H9 (cell line): ENCODE measurements at regions not wholly inside any gene's neighbourhood (a gene's known extent, or its start where the extent isn't known, plus 50 kb on each side); places are given as distances from the start of the nearest gene placed in this dataset.

Experiments used
- DNase-seq: peaks from one replicate; pipeline ENCODE4 v3.0.0-alpha.2; 2017
- H2AFZ ChIP-seq: one replicate; pipeline ENCODE4 v1.6.1; 2013; ENCODE audit warnings: mild to moderate bottlenecking, low read length, control low read depth, moderate library complexity
- H2AK5ac ChIP-seq: 2 replicates; pipeline ENCODE4 v1.6.1; 2013; ENCODE audit warnings: low read length, control low read depth, mixed read lengths; ENCODE audit not compliant: insufficient read length
- H2BK120ac ChIP-seq: one replicate; pipeline ENCODE4 v1.6.1; 2013; ENCODE audit warnings: low read depth, mild to moderate bottlenecking, low read length, control low read depth, inconsistent platforms; ENCODE audit not compliant: poor library complexity, severe bottlenecking
- H2BK12ac ChIP-seq: 2 replicates; pipeline ENCODE4 v1.6.1; 2013; ENCODE audit warnings: low read length, control low read depth, mixed read lengths, low read depth; ENCODE audit not compliant: insufficient read length
- H2BK15ac ChIP-seq: 2 replicates; pipeline ENCODE4 v1.6.1; 2013; ENCODE audit warnings: low read depth, low read length, control low read depth
- H2BK20ac ChIP-seq: one replicate; pipeline ENCODE4 v1.6.1; 2013; ENCODE audit warnings: low read depth, mild to moderate bottlenecking, low read length, control low read depth, inconsistent platforms; ENCODE audit not compliant: poor library complexity, severe bottlenecking
- H2BK5ac ChIP-seq: 2 replicates; pipeline ENCODE4 v1.6.1; 2013; ENCODE audit warnings: low read length, control low read depth, mixed read lengths; ENCODE audit not compliant: insufficient read length
- H3K14ac ChIP-seq: 2 replicates; pipeline ENCODE4 v1.6.1; 2013; ENCODE audit warnings: low read length, control low read depth; ENCODE audit not compliant: insufficient read depth
- H3K18ac ChIP-seq: 2 replicates; pipeline ENCODE4 v1.6.1; 2013; ENCODE audit warnings: low read depth, mild to moderate bottlenecking, mixed read lengths, low read length, control low read depth; ENCODE audit not compliant: insufficient read length
- H3K23ac ChIP-seq: 2 replicates; pipeline ENCODE4 v1.6.1; 2013; ENCODE audit warnings: low read length, control low read depth, mixed read lengths, low read depth; ENCODE audit not compliant: insufficient read length
- H3K23me2 ChIP-seq: 2 replicates; pipeline ENCODE4 v1.6.1; 2013; ENCODE audit warnings: low read depth, mild to moderate bottlenecking, mixed read lengths, low read length, control low read depth; ENCODE audit not compliant: insufficient read length, poor library complexity, severe bottlenecking
- H3K27ac ChIP-seq: 2 replicates; pipeline ENCODE4 v1.5.1; 2013; ENCODE audit warnings: low read length, control low read depth, mixed read lengths, low read depth; ENCODE audit not compliant: insufficient read length
- H3K27me3 ChIP-seq: 2 replicates; pipeline ENCODE4 v1.6.1; 2013; ENCODE audit warnings: low read length, control low read depth, inconsistent platforms; ENCODE audit not compliant: insufficient read depth
- H3K4ac ChIP-seq: 2 replicates; pipeline ENCODE4 v1.6.1; 2013; ENCODE audit warnings: low read depth, mild to moderate bottlenecking, control low read depth, inconsistent platforms, low read length, moderate library complexity
- H3K4me1 ChIP-seq: 2 replicates; pipeline ENCODE4 v1.6.1; 2013; ENCODE audit warnings: low read length, control low read depth, inconsistent platforms; ENCODE audit not compliant: insufficient read depth
- H3K4me2 ChIP-seq: 2 replicates; pipeline ENCODE4 v1.6.1; 2013; ENCODE audit warnings: low read length, control low read depth, mixed read lengths; ENCODE audit not compliant: insufficient read length, insufficient read depth
- H3K56ac ChIP-seq: 2 replicates; pipeline ENCODE4 v1.6.1; 2013; ENCODE audit warnings: low read depth, mild to moderate bottlenecking, mixed read lengths, low read length, control low read depth; ENCODE audit not compliant: insufficient read length
- H3K79me1 ChIP-seq: 2 replicates; pipeline ENCODE4 v1.6.1; 2013; ENCODE audit warnings: low read depth, mild to moderate bottlenecking, moderate library complexity, low read length, control low read depth, inconsistent platforms; ENCODE audit not compliant: insufficient read depth, poor library complexity, severe bottlenecking
- H3K79me2 ChIP-seq: 2 replicates; pipeline ENCODE4 v1.6.1; 2013; ENCODE audit warnings: low read length, control low read depth, inconsistent platforms; ENCODE audit not compliant: insufficient read depth
- H3K9ac ChIP-seq: 2 replicates; pipeline ENCODE4 v1.6.1; 2013; ENCODE audit warnings: low read length, control low read depth, mixed read lengths; ENCODE audit not compliant: insufficient read length; ENCODE audit errors: extremely low read depth
- H3K9me3 ChIP-seq: one replicate; pipeline ENCODE4 v1.6.1; 2013; ENCODE audit warnings: low read depth, low read length, inconsistent platforms; ENCODE audit not compliant: control insufficient read depth
- H3T11ph ChIP-seq: one replicate; pipeline ENCODE4 v1.6.1; 2013; ENCODE audit warnings: mild to moderate bottlenecking, low read length, control low read depth, inconsistent platforms
- H4K20me1 ChIP-seq: one replicate; pipeline ENCODE4 v1.6.1; 2013; ENCODE audit not compliant: control insufficient read depth, insufficient read length, insufficient read depth
- H4K5ac ChIP-seq: 2 replicates; pipeline ENCODE4 v1.6.1; 2013; ENCODE audit warnings: low read depth, mild to moderate bottlenecking, mixed read lengths, low read length, control low read depth; ENCODE audit not compliant: insufficient read length
- H4K8ac ChIP-seq: replicated peaks from 2 replicates; pipeline ENCODE4 v1.6.1; 2013; ENCODE audit warnings: low read length, control low read depth, mixed read lengths, low read depth; ENCODE audit not compliant: insufficient read length
- H4K91ac ChIP-seq: 2 replicates; pipeline ENCODE4 v1.6.1; 2013; ENCODE audit warnings: low read depth, mild to moderate bottlenecking, moderate library complexity, mixed read lengths, low read length, control low read depth; ENCODE audit not compliant: insufficient read length
- H3K27ac Mint-ChIP-seq, 3 experiments: 2 replicates in 2 of 3; 3 replicates in 1 of 3; pipeline ENCODE4 v1.8.0; 2020 to 2021; ENCODE audit warnings: mixed read lengths in 3 of 3, mild to moderate bottlenecking in 1 of 3, moderate library complexity in 1 of 3
- H3K27me3 Mint-ChIP-seq: 2 replicates; pipeline ENCODE4 v1.8.0; 2021; ENCODE audit warnings: low read depth, mild to moderate bottlenecking, moderate library complexity, mixed read lengths
- H3K36me3 Mint-ChIP-seq, 3 experiments: 2 replicates in 2 of 3; 3 replicates in 1 of 3; pipeline ENCODE4 v1.8.0; 2020 to 2021; ENCODE audit warnings: low read depth in 3 of 3, mixed read lengths in 3 of 3; ENCODE audit not compliant: insufficient read depth in 1 of 3
- H3K4me1 Mint-ChIP-seq, 2 experiments: 2 replicates each; pipeline ENCODE4 v1.8.0; 2020; ENCODE audit warnings: mixed read lengths in 2 of 2
- H3K4me3 Mint-ChIP-seq, 2 experiments: 2 replicates in 1 of 2; 3 replicates in 1 of 2; pipeline ENCODE4 v1.8.0; 2020 to 2021; ENCODE audit warnings: mild to moderate bottlenecking in 2 of 2, mixed read lengths in 2 of 2, moderate library complexity in 1 of 2
- H3K9me3 Mint-ChIP-seq, 2 experiments: 2 replicates in 1 of 2; 3 replicates in 1 of 2; pipeline ENCODE4 v1.8.0; 2020; ENCODE audit warnings: mild to moderate bottlenecking in 2 of 2, mixed read lengths in 2 of 2, moderate library complexity in 1 of 2
- WGBS: extraction: QIAGEN DNeasy Blood & Tissue Kit; methylation state at CpG from one replicate; pipeline ENCODE4 v1.1.7; 2013; ENCODE audit warnings: missing lambda C conversion rate, low lambda C conversion rate, mixed read lengths; ENCODE audit not compliant: insufficient read length; ENCODE audit errors: extremely low coverage; 5-methylcytosine and 5-hydroxymethylcytosine counted together
- TF ChIP-seq, protein P1 (sequence below): fragments of 200-600 bp; sonication (generic); conservative IDR thresholded peaks from 3 replicates; pipeline ENCODE4 v1.8.0; 2021; ENCODE audit warnings: antibody characterized with exemption, mild to moderate bottlenecking

DNA sequence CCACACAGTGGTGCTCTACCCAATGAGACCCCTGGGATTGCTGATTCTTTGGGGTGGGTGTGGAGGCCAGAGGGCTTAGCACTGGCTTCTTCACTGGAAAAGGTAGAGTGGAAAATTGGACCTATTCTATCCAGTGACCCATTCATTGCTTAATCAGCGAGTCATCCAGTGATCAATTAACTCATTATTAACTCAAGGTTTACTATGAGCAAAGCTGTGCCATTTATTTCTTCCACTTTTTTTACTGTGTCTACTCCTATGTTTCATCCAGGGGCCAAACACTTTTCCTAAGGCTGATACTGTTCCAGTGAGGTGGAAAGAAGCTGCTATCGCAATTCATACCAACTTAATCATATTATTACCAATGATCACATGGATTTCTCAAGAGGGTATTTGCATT is 363.9 kb downstream of the RPS6KC1 start:
- Histone ChIP-seq H3K27ac (no peak overlapping the region), H2AK5ac (no peak overlapping the region), H4K8ac (no peak overlapping the region), H3K9me3 (no peaks in the 10 kb centered on the region), H3K4me1 (no peaks in the 10 kb centered on the region), H3K4ac (no peak overlapping the region), H4K20me1 (no peaks in the 10 kb centered on the region), H3K79me1 (no peaks in the 10 kb centered on the region), H2BK15ac (no peak overlapping the region), H3K79me2 (no peaks in the 10 kb centered on the region), H2BK12ac (no peak overlapping the region), H3K4me2 (no peak overlapping the region), H3T11ph (no peak overlapping the region), H2BK120ac (no peak overlapping the region), H3K56ac (no peak overlapping the region), H3K9ac (no peak overlapping the region), H3K14ac (no peak overlapping the region), H4K5ac (no peak overlapping the region), H3K23ac (no peak overlapping the region), H4K91ac (no peak overlapping the region), H2BK20ac (no peak overlapping the region), H3K18ac (no peak overlapping the region), H2BK5ac (no peak overlapping the region), H2AFZ (no peak overlapping the region), H3K23me2 (no peaks in the 10 kb centered on the region), H3K27me3 (no peaks in the 10 kb centered on the region)
- Mint-ChIP-seq H3K4me3 (no peak overlapping the region), H3K27me3 (peaks cover 9% of the 10 kb centered on the region), H3K4me1 (peaks cover 5 to 11% of the 10 kb centered on the region in 2 experiments; a peak in 3 of 4 replicates), H3K9me3 (peaks cover 8 to 10% of the 10 kb centered on the region in 2 experiments; a peak in 4 of 5 replicates), H3K27ac (no peak overlapping the region), H3K36me3 (peaks cover 4 to 10% (median 9%) of the 10 kb centered on the region in 3 experiments; a peak in 4 of 7 replicates)
- TF ChIP-seq, protein P1, sequence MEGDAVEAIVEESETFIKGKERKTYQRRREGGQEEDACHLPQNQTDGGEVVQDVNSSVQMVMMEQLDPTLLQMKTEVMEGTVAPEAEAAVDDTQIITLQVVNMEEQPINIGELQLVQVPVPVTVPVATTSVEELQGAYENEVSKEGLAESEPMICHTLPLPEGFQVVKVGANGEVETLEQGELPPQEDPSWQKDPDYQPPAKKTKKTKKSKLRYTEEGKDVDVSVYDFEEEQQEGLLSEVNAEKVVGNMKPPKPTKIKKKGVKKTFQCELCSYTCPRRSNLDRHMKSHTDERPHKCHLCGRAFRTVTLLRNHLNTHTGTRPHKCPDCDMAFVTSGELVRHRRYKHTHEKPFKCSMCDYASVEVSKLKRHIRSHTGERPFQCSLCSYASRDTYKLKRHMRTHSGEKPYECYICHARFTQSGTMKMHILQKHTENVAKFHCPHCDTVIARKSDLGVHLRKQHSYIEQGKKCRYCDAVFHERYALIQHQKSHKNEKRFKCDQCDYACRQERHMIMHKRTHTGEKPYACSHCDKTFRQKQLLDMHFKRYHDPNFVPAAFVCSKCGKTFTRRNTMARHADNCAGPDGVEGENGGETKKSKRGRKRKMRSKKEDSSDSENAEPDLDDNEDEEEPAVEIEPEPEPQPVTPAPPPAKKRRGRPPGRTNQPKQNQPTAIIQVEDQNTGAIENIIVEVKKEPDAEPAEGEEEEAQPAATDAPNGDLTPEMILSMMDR: no peak
- no CpG with 5 or more reads among the region's 2 CpGs for WGBS
- DNase-seq: no peak
